ENCODE measurements at regions not wholly inside any gene's neighbourhood (a gene's known extent, or its start where the extent isn't known, plus 50 kb on each side); places are given as distances from the start of the nearest gene placed in this dataset.

- CTCF ChIA-PET, result no interaction called here
- POLR2A ChIA-PET, result no interaction called here
- TF ChIP-seq FOXM1 (IDR thresholded peaks at IDR 0.05; ENCODE audit: borderline replicate concordance) (no peak), ARNT (IDR thresholded peaks at IDR 0.05) (no peak), NFRKB (IDR thresholded peaks at IDR 0.05) (no peak), BHLHE40 (IDR thresholded peaks at IDR 0.05; ENCODE audit: borderline replicate concordance) (no peak), SP1 (IDR thresholded peaks at IDR 0.05) (no peak), SUZ12 (IDR thresholded peaks at IDR 0.05) (no peak), CTBP1 (IDR thresholded peaks at IDR 0.05; ENCODE audit: borderline replicate concordance) (no peak), PKNOX1 (IDR thresholded peaks at IDR 0.05) (no peak), ZNF384 (IDR thresholded peaks at IDR 0.05) (no peak)
- DNase-seq (ENCODE audit: extremely low spot score), result no peak
Measured at GRCh38 chr6:71375676-71376075, 87.1 kb downstream of the OGFRL1 start.

DNA sequence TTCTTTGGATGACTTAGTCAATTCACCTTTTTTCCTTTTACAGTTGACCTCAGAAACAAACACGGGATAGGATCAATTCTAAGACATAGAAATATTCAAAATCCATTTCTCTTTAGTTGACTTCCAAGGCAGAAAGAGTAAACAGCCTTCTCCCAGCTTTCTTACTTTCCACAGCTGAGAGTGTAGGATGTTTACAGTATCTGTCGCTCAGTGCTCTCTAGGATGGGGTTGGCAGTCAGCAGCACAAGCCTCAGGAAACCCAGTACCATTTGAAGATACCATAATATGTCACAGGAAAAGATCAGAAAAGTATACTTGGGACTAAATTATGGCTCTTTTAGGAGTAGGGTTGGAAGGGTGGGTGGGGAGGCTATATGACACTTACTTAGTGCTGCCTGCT lies 88.2 kb downstream of the OGFRL1 start:
- TF ChIP-seq NFRKB (IDR thresholded peaks at IDR 0.05), result no peak
- no peak for TF ChIP-seq HDGF (IDR thresholded peaks at IDR 0.05; ENCODE audit: borderline replicate concordance)
- TF ChIP-seq L3MBTL2 (conservative IDR thresholded peaks at IDR 0.05), result no peak
- TF ChIP-seq ELF4 (IDR thresholded peaks at IDR 0.05), result no peak
- no peak for TF ChIP-seq SP1 (IDR thresholded peaks at IDR 0.05)
- TF ChIP-seq FOXM1 (IDR thresholded peaks at IDR 0.05; ENCODE audit: borderline replicate concordance), result no peak
- no peak for TF ChIP-seq ARNT (IDR thresholded peaks at IDR 0.05)
- no peak for TF ChIP-seq TARDBP (IDR thresholded peaks at IDR 0.05)
- no peak for TF ChIP-seq BHLHE40 (IDR thresholded peaks at IDR 0.05; ENCODE audit: borderline replicate concordance)
- TF ChIP-seq ZNF384 (IDR thresholded peaks at IDR 0.05), result no peak
- TF ChIP-seq PKNOX1 (IDR thresholded peaks at IDR 0.05), result no peak
- CTCF ChIA-PET, result no interaction called here
- no peak for DNase-seq (ENCODE audit: extremely low spot score)
- POLR2A ChIA-PET, result no interaction called here

DNA sequence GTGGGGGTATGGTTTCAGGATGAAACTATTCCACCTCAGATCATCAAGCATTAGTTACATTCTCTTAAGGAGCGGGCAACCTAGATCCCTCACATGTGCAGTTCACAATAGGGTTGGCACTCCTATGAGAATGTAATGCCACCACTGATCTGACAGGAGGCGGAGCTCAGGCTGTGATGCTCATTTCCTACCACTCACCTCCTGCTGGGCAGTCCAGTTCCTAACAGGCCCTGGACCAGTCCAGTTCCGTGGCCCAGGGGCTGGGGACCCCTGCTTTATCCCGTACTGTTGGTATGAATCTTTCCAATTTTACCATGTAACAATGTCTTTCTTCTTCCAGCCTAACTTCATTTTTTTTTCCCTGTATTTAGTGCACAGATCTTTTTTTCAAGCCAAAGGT lies 94.9 kb downstream of the OGFRL1 start:
- no peak for TF ChIP-seq FOXK2 (IDR thresholded peaks at IDR 0.05)
- TF ChIP-seq PKNOX1 (IDR thresholded peaks at IDR 0.05), result no peak
- no peak for TF ChIP-seq FOXM1 (IDR thresholded peaks at IDR 0.05; ENCODE audit: borderline replicate concordance)
- TF ChIP-seq L3MBTL2 (conservative IDR thresholded peaks at IDR 0.05), result no peak
- TF ChIP-seq TARDBP (IDR thresholded peaks at IDR 0.05), result no peak
- TF ChIP-seq ZNF384 (IDR thresholded peaks at IDR 0.05), result no peak
- TF ChIP-seq FOXA1 (IDR thresholded peaks at IDR 0.05), result no peak
- TF ChIP-seq BHLHE40 (IDR thresholded peaks at IDR 0.05; ENCODE audit: borderline replicate concordance), result no peak
- no peak for TF ChIP-seq SP1 (IDR thresholded peaks at IDR 0.05)
- no peak for TF ChIP-seq ARNT (IDR thresholded peaks at IDR 0.05)
- no peak for TF ChIP-seq NFRKB (IDR thresholded peaks at IDR 0.05)
- no peak for TF ChIP-seq HDGF (IDR thresholded peaks at IDR 0.05; ENCODE audit: borderline replicate concordance)
- no peak for TF ChIP-seq CTBP1 (IDR thresholded peaks at IDR 0.05; ENCODE audit: borderline replicate concordance)
- no peak for TF ChIP-seq ELF4 (IDR thresholded peaks at IDR 0.05)
- no peak for TF ChIP-seq SUZ12 (IDR thresholded peaks at IDR 0.05)
- no peak for TF ChIP-seq LEF1 (IDR thresholded peaks at IDR 0.05; ENCODE audit: borderline replicate concordance)
- CTCF ChIA-PET, result no interaction called here
- DNase-seq (ENCODE audit: extremely low spot score), result no peak
- POLR2A ChIA-PET, result no interaction called here

DNA sequence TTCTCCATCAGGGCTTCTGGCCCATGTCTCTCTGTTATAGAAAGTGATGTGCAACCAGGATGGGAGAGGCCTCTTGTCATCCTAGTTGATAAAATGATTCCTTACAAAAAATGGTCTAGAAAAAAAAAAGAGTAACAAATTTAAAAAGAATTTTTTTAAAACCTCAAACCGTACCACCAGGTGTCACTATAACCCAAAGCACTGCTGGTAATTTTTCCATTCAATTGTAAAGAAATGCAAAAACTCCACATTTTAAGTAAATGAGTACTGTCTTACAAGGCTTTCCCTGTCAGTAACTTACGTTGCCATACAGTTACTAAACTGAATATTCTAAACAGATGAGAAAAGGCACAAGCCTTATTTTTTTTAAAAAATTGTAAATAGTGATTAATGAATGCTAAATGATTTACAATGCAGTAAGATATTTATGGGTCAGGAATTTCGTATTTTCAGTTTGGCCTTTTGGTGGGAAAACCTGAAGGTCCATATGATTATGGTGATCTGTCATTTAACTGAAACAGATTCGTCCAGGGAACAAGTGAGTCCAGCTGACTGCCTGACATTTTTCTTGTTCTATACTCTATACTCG lies 95.4 kb downstream of the OGFRL1 start:
- TF ChIP-seq LEF1 (IDR thresholded peaks at IDR 0.05; ENCODE audit: borderline replicate concordance), result no peak
- TF ChIP-seq NFRKB (IDR thresholded peaks at IDR 0.05), result no peak
- TF ChIP-seq ZNF384 (IDR thresholded peaks at IDR 0.05), result peak; percentile 81
- TF ChIP-seq FOXM1 (IDR thresholded peaks at IDR 0.05; ENCODE audit: borderline replicate concordance), result no peak
- 0 out of 2 replicates have a peak, but pooled peaks have one; percentile 13 for TF ChIP-seq PKNOX1 (IDR thresholded peaks at IDR 0.05)
- no peak for TF ChIP-seq ELF4 (IDR thresholded peaks at IDR 0.05)
- POLR2A ChIA-PET, result no interaction called here
- CTCF ChIA-PET, result no interaction called here
- peak; percentile 14 for DNase-seq (ENCODE audit: extremely low spot score)

DNA sequence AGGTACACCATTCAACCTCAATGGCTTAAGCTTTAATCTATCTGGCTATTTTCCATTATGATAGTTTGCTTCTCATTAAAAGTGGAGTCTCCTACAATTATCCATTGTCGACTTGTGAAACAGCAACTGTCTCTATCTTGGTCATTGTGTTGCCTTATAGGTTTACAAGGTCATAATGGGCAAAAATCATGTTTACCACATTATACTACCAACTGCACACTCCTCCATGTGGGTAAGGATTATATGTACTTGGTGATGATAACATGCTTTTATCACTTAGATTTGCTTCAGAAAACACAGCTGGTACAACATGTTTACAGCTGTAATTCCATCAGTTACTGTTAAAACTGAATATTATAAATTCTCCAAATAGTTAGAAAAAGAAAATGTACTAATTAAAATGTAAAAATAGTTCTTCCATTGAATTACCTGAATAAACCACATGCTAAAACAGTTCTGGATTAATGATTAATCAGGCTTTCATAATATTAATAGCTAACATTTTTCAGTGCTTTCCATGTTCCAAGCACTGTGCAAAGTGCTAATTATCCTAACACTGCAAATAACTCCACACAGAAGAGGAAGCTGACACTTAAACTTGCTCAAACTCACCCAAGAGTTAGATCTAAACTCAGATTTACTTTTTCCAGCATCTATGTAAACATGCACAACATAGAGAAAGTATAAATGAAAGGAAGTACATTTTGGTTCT lies 96.7 kb downstream of the OGFRL1 start:
- ChIA-PET POLR2A (interaction anchor here (1.0 kb wide), 1 partner anchor 35 kb away, joined by 3 read pairs; no protein-coding TSS in a partner anchor), CTCF (interaction anchor here (0.7 to 1.6 kb wide), 3 partner anchors 98 to 125 kb away, joined by 3 to 6 read pairs (median 3); no protein-coding TSS in a partner anchor)
- no peak for DNase-seq (ENCODE audit: extremely low spot score)
- TF ChIP-seq SP1 (IDR thresholded peaks at IDR 0.05), result no peak

DNA sequence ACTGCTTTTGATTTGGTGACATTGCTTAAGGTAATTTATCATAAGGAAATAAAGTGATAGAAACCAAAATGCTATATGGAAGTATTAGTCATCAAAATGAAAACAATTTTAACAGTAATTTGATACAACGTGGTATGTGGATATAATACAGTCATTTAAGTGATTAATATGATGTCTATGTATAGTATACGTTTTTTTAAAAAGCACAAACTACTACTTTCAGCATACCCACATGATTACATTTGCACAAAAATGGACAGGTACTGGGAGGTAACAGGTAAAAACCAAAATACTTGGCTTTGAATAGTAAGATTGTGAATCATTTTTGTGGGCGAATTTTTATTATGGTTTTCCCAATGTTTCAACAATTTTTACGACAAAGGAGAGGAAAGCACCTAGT lies 97.6 kb downstream of the OGFRL1 start:
- TF ChIP-seq ZNF384 (IDR thresholded peaks at IDR 0.05) (no peak), FOXK2 (IDR thresholded peaks at IDR 0.05) (no peak), FOXA1 (IDR thresholded peaks at IDR 0.05) (no peak), ELF4 (IDR thresholded peaks at IDR 0.05) (no peak), PKNOX1 (IDR thresholded peaks at IDR 0.05) (no peak), FOXM1 (IDR thresholded peaks at IDR 0.05; ENCODE audit: borderline replicate concordance) (no peak), L3MBTL2 (conservative IDR thresholded peaks at IDR 0.05) (no peak), HDGF (IDR thresholded peaks at IDR 0.05; ENCODE audit: borderline replicate concordance) (no peak), BHLHE40 (IDR thresholded peaks at IDR 0.05; ENCODE audit: borderline replicate concordance) (no peak), CTBP1 (IDR thresholded peaks at IDR 0.05; ENCODE audit: borderline replicate concordance) (no peak), SP1 (IDR thresholded peaks at IDR 0.05) (no peak), LEF1 (IDR thresholded peaks at IDR 0.05; ENCODE audit: borderline replicate concordance) (no peak), TARDBP (IDR thresholded peaks at IDR 0.05) (no peak), ARNT (IDR thresholded peaks at IDR 0.05) (no peak), NFRKB (IDR thresholded peaks at IDR 0.05) (no peak)
- no peak for DNase-seq (ENCODE audit: extremely low spot score)
- POLR2A ChIA-PET, result no interaction called here
- CTCF ChIA-PET, result no interaction called here
